HL-60 (cell line): ENCODE measurements at regions not wholly inside any gene's neighbourhood (a gene's known extent, or its start where the extent isn't known, plus 50 kb on each side); places are given as distances from the start of the nearest gene placed in this dataset.
"Not testable (repeated sequence)": the region's sequence is repeated elsewhere in the genome, so short reads cannot be mapped to it uniquely, and the experiment has no call there.

Experiments
- DNase-seq, 2 experiments: peaks; one replicate each; pipeline ENCODE4 v3.0.0-alpha.2; 2010 to 2020; ENCODE audit warnings: low read depth in 1 of 2, low spot score in 1 of 2
- H3K27ac ChIP-seq: fragments of 250-450 bp; sonication (Bioruptor Pico); replicated peaks from 2 replicates; pipeline ENCODE4 v1.5.1; 2020; ENCODE audit warnings: mild to moderate bottlenecking, moderate library complexity
- H3K27me3 ChIP-seq: fragments of 250-450 bp; sonication (Bioruptor Pico); 2 replicates; pipeline ENCODE4 v1.5.1; 2021; ENCODE audit warnings: mild to moderate bottlenecking, moderate library complexity; ENCODE audit not compliant: insufficient read depth, poor library complexity, severe bottlenecking
- H3K4me3 ChIP-seq: replicated peaks from 2 replicates; pipeline ENCODE4 v1.5.1; 2011; ENCODE audit warnings: mild to moderate bottlenecking, control low read depth, low read length; ENCODE audit not compliant: insufficient read depth
- CTCF ChIP-seq: IDR thresholded peaks from one replicate; pipeline ENCODE4 v1.5.1; 2011; ENCODE audit warnings: low read length, control low read depth, inconsistent platforms; ENCODE audit not compliant: insufficient read depth
- GABPA ChIP-seq: IDR thresholded peaks from 2 replicates; pipeline ENCODE4 v1.6.1; 2012; ENCODE audit warnings: low read depth
- POLR2AphosphoS5 ChIP-seq: IDR thresholded peaks from 2 replicates; pipeline ENCODE4 v1.6.1; 2012; ENCODE audit warnings: low read depth
- REST ChIP-seq: IDR thresholded peaks from 2 replicates; pipeline ENCODE4 v1.6.1; 2012; ENCODE audit warnings: low read depth; ENCODE audit not compliant: insufficient replicate concordance
- SPI1 ChIP-seq: IDR thresholded peaks from 2 replicates; pipeline ENCODE4 v1.6.1; 2012; ENCODE audit warnings: low read depth, mild to moderate bottlenecking, borderline replicate concordance

- H3K4me3 ChIP-seq: no peak overlapping the region
- no peak overlapping the region for H3K27ac ChIP-seq
- H3K27me3 ChIP-seq: no peaks in the 10 kb centered on the region
- no peak for DNase-seq
- TF ChIP-seq POLR2AphosphoS5 (no peak), CTCF (no peak), REST (no peak), GABPA (no peak), SPI1 (no peak)
These were observed 155.2 kb upstream of the E2F7 start for GRCh38 chr12:77220586-77220985.

- H3K4me3 ChIP-seq: no peak overlapping the region
- no peak for DNase-seq
- no peaks in the 10 kb centered on the region for H3K27me3 ChIP-seq
- no peak overlapping the region for H3K27ac ChIP-seq
- TF ChIP-seq POLR2AphosphoS5: no peak
- TF ChIP-seq CTCF: no peak
These were observed 152.9 kb upstream of the E2F7 start for GRCh38 chr12:77218278-77218677.

- not testable (repeated sequence) for H3K27ac ChIP-seq, H3K4me3 ChIP-seq, H3K27me3 ChIP-seq, DNase-seq
These were observed 150.8 kb upstream of the E2F7 start for GRCh38 chr12:77216136-77216535.

- Histone ChIP-seq H3K4me3 (no peak overlapping the region), H3K27ac (no peak overlapping the region), H3K27me3 (no peaks in the 10 kb centered on the region)
- no peak for DNase-seq
- TF ChIP-seq POLR2AphosphoS5 (no peak), GABPA (no peak)
These were observed 148.8 kb upstream of the E2F7 start for GRCh38 chr12:77214136-77214535.

- Histone ChIP-seq H3K27me3 (no peaks in the 10 kb centered on the region), H3K27ac (no peak overlapping the region), H3K4me3 (no peak overlapping the region)
- no peak for DNase-seq
- TF ChIP-seq POLR2AphosphoS5 (no peak), GABPA (no peak), CTCF (no peak), REST (no peak), SPI1 (no peak)
These were observed 147.9 kb upstream of the E2F7 start for GRCh38 chr12:77213319-77213718.
